HG02870 (cell line): ENCODE measurements at regions not wholly inside any gene's neighbourhood (a gene's known extent, or its start where the extent isn't known, plus 50 kb on each side); places are given as distances from the start of the nearest gene placed in this dataset.

ENCODE experiments used
- ATAC-seq: cut with Tn5 transposase; IDR thresholded peaks from one replicate; pipeline ENCODE4 v1.9.1; 2021; ENCODE audit warnings: mild to moderate bottlenecking, moderate library complexity; ENCODE audit not compliant: unreplicated experiment

- ATAC-seq = no peak
These were observed 213.5 kb upstream of the FAM83B start for GRCh38 chr6:54632984-54633565.

GRCh38 chr6:54633601-54634000, 213.0 kb upstream of the FAM83B start:
- no peak for ATAC-seq

GRCh38 chr6:54640911-54641310, 205.7 kb upstream of the FAM83B start:
- no peak for ATAC-seq

GRCh38 chr6:54646069-54646950, 200.3 kb upstream of the FAM83B start:
- ATAC-seq = no peak

- ATAC-seq = no peak
These were observed 199.5 kb upstream of the FAM83B start for GRCh38 chr6:54646951-54647664.

GRCh38 chr6:54654381-54654780, 192.2 kb upstream of the FAM83B start:
- no peak for ATAC-seq

GRCh38 chr6:54655162-54655561, 191.4 kb upstream of the FAM83B start:
- no peak for ATAC-seq

GRCh38 chr6:54665278-54665677, 181.3 kb upstream of the FAM83B start:
- no peak for ATAC-seq

- no peak for ATAC-seq
These were observed 166.0 kb upstream of the FAM83B start for GRCh38 chr6:54680531-54680930.

GRCh38 chr6:54681267-54681666, 165.3 kb upstream of the FAM83B start:
- ATAC-seq = no peak

- no peak for ATAC-seq
These were observed 164.6 kb upstream of the FAM83B start for GRCh38 chr6:54681987-54682386.

- ATAC-seq = no peak
These were observed 157.0 kb upstream of the FAM83B start for GRCh38 chr6:54689620-54690019.

GRCh38 chr6:54690596-54690995, 156.0 kb upstream of the FAM83B start:
- ATAC-seq = no peak

GRCh38 chr6:54694928-54695532, 151.5 kb upstream of the FAM83B start:
- no peak for ATAC-seq

GRCh38 chr6:54695815-54696214, 150.8 kb upstream of the FAM83B start:
- no peak for ATAC-seq

GRCh38 chr6:54697424-54697823, 149.1 kb upstream of the FAM83B start:
- no peak for ATAC-seq

GRCh38 chr6:54698974-54699373, 147.6 kb upstream of the FAM83B start:
- peak; percentile 78 for ATAC-seq

- ATAC-seq = no peak
These were observed 146.4 kb upstream of the FAM83B start for GRCh38 chr6:54700158-54700557.

GRCh38 chr6:54702772-54703171, 143.8 kb upstream of the FAM83B start:
- ATAC-seq = no peak

- no peak for ATAC-seq
These were observed 140.2 kb upstream of the FAM83B start for GRCh38 chr6:54706391-54706790.

- ATAC-seq = no peak
These were observed 139.5 kb upstream of the FAM83B start for GRCh38 chr6:54706844-54707605.
